ENCODE measurements at regions not wholly inside any gene's neighbourhood (a gene's known extent, or its start where the extent isn't known, plus 50 kb on each side); places are given as distances from the start of the nearest gene placed in this dataset.

DNA sequence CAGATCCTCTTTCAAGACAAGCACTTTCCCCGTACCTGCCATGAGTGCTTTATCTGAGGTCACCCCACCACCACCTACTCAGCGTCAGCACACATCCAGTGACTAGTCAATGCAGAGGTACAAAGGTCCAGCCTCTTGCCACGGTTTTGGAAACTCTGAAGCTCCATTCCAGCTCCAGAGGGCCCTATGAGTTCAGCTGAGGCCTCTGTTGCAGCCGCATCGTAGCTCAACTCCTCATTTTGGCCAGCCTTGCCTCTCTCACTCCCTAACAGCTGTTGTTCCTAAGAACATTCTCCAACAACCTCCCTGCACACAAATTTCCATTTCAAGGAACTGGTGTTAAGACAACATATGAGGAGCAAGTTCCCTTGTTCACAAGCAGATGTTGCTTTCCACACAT is 405.1 kb upstream of the PROK2 start:
- H3K27ac ChIP-seq (replicated peaks in 1 of 4), result no peak overlapping the region
- intact Hi-C loops (cut with DNase I), result no loop called here
- TF ChIP-seq POLR2A (IDR thresholded peaks at IDR 0.05; ENCODE audit: low read depth), result no peak
- no peak for TF ChIP-seq EP300 (IDR thresholded peaks at IDR 0.05)
- no peak for TF ChIP-seq POLR2AphosphoS5 (IDR thresholded peaks at IDR 0.05)
- TF ChIP-seq, protein P1, sequence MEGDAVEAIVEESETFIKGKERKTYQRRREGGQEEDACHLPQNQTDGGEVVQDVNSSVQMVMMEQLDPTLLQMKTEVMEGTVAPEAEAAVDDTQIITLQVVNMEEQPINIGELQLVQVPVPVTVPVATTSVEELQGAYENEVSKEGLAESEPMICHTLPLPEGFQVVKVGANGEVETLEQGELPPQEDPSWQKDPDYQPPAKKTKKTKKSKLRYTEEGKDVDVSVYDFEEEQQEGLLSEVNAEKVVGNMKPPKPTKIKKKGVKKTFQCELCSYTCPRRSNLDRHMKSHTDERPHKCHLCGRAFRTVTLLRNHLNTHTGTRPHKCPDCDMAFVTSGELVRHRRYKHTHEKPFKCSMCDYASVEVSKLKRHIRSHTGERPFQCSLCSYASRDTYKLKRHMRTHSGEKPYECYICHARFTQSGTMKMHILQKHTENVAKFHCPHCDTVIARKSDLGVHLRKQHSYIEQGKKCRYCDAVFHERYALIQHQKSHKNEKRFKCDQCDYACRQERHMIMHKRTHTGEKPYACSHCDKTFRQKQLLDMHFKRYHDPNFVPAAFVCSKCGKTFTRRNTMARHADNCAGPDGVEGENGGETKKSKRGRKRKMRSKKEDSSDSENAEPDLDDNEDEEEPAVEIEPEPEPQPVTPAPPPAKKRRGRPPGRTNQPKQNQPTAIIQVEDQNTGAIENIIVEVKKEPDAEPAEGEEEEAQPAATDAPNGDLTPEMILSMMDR (IDR thresholded peaks at IDR 0.05), result no peak
- H3K27me3 ChIP-seq, result no peaks in the 10 kb centered on the region
- no peaks in the 10 kb centered on the region for H3K9me3 ChIP-seq
- no peak overlapping the region for H3K4me3 ChIP-seq
- no peaks in the 10 kb centered on the region for H3K36me3 ChIP-seq
- WGBS, result 100% methylated on average over 5 of the region's 5 CpGs
- no peak for DNase-seq (ENCODE audit: extremely low spot score)
- peaks cover 0 to 7% (median 2%) of the 10 kb centered on the region in 4 donors for H3K4me1 ChIP-seq

DNA sequence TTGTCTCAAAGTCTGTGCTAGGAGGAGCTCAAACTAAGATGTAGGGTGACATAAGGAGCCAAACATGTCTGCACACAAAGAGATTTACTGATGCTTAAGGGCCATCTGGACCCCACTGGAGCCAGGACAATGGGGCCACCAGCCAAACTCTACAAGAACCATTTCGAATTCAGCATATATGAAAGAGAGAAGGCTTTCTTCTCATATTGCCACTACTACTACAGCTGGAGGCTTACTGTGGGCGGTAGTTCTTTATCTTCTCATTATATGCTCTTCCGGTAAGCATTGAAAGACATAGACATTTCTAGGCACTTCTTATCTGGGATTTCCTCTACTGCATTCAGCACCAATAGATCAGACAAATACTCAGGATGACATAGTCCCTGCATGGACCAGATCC is 404.4 kb upstream of the PROK2 start:
- TF ChIP-seq POLR2A (IDR thresholded peaks at IDR 0.05; ENCODE audit: low read depth) (no peak), EP300 (IDR thresholded peaks at IDR 0.05) (no peak), POLR2AphosphoS5 (IDR thresholded peaks at IDR 0.05) (no peak)
- TF ChIP-seq, protein P1 (IDR thresholded peaks at IDR 0.05), result no peak
- DNase-seq (ENCODE audit: extremely low spot score), result no peak
- H3K27me3 ChIP-seq, result no peaks in the 10 kb centered on the region
- no peak overlapping the region for H3K27ac ChIP-seq (replicated peaks in 1 of 4)
- intact Hi-C loops (cut with DNase I), result no loop called here
- H3K4me1 ChIP-seq, result peaks cover 0 to 7% (median 2%) of the 10 kb centered on the region in 4 donors
- no peaks in the 10 kb centered on the region for H3K36me3 ChIP-seq
- 96% methylated on average over 3 of the region's 3 CpGs for WGBS
- H3K9me3 ChIP-seq, result no peaks in the 10 kb centered on the region
- no peak overlapping the region for H3K4me3 ChIP-seq

DNA sequence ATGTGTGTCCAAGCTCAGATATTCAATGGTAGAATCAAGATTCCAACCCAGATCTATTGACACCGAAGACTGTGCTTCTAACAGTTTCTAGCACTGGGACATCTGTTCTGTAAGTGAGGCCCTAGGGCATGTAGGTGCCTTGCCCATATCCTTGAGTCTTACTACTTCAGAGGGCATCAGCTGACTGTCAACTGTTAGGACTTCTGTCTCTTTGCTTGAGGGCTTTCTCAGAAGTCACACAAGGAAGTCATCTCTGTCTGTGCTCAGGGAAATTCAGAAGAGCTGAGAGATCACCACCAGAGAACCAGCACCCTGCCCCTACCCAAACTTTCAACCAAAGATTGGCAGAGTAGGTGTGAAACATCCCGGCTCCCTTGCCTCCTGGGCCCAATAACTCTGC is 403.6 kb upstream of the PROK2 start:
- Histone ChIP-seq H3K27ac (replicated peaks in 1 of 4) (no peak overlapping the region), H3K4me3 (no peak overlapping the region), H3K36me3 (no peaks in the 10 kb centered on the region), H3K4me1 (peaks cover 0 to 7% (median 2%) of the 10 kb centered on the region in 4 donors), H3K27me3 (no peaks in the 10 kb centered on the region), H3K9me3 (no peaks in the 10 kb centered on the region)
- TF ChIP-seq EP300 (IDR thresholded peaks at IDR 0.05) (no peak), POLR2AphosphoS5 (IDR thresholded peaks at IDR 0.05) (no peak), POLR2A (IDR thresholded peaks at IDR 0.05; ENCODE audit: low read depth) (no peak)
- TF ChIP-seq, protein P1 (IDR thresholded peaks at IDR 0.05), result no peak
- no peak for DNase-seq (ENCODE audit: extremely low spot score)
- intact Hi-C loops (cut with DNase I), result no loop called here
- 89% methylated on average over 2 of the region's 2 CpGs for WGBS

DNA sequence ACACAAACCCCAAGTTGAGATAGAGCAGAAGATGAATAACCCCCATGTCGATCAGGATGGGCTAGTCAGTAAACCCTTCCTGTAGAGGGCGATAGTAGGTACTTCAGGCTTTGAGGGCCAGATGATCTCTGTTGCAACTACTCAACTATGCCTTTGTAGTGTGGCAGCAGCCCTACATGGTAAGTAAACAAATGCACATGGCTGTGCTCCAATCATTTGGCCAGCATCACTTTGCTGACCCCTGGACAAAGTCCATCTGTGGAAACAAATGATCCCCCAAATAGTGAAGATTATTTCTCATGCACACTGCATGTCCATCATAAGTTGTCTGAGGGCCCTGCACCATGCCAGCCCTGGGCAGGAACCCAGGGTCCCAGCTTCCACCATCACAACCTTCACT is 402.2 kb upstream of the PROK2 start:
- H3K9me3 ChIP-seq, result no peaks in the 10 kb centered on the region
- no peaks in the 10 kb centered on the region for H3K27me3 ChIP-seq
- no peak overlapping the region for H3K4me3 ChIP-seq
- peaks cover 0 to 7% (median 2%) of the 10 kb centered on the region in 4 donors for H3K4me1 ChIP-seq
- no peak for DNase-seq (ENCODE audit: extremely low spot score)
- intact Hi-C loops (cut with DNase I), result no loop called here
- H3K27ac ChIP-seq (replicated peaks in 1 of 4), result no peak overlapping the region
- WGBS, result 82% methylated on average over 2 of the region's 2 CpGs
- no peak for TF ChIP-seq POLR2A (IDR thresholded peaks at IDR 0.05; ENCODE audit: low read depth)
- TF ChIP-seq, protein P1 (IDR thresholded peaks at IDR 0.05), result no peak
- no peak for TF ChIP-seq EP300 (IDR thresholded peaks at IDR 0.05)
- no peak for TF ChIP-seq POLR2AphosphoS5 (IDR thresholded peaks at IDR 0.05)
- H3K36me3 ChIP-seq, result no peaks in the 10 kb centered on the region

DNA sequence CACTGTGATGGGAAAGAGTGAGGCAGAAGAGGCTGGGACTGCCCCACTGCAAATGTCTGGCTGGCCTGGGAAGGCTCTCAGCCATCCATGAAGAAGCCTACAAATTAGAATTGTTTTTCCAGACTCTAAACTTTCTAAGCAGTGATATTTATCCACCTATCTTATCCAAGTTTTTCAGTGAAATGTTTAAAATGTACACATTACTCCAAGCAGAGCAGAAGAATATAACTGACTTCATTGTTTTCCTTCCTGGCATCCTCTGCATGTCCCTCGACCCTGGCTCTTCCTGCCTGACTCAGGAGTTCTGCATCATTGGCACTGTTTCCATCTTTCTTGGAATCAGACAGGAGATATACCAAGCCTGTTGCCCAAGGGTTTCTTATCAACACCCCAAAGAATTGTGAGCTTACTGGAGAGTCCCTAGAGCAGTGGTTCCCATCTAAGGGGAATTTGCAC is 401.5 kb upstream of the PROK2 start:
- Histone ChIP-seq H3K27me3 (no peaks in the 10 kb centered on the region), H3K36me3 (no peaks in the 10 kb centered on the region), H3K27ac (replicated peaks in 1 of 4) (no peak overlapping the region), H3K9me3 (no peaks in the 10 kb centered on the region), H3K4me3 (no peak overlapping the region), H3K4me1 (peaks cover 0 to 7% (median 2%) of the 10 kb centered on the region in 4 donors)
- no peak for DNase-seq (ENCODE audit: extremely low spot score)
- intact Hi-C loops (cut with DNase I), result no loop called here
- TF ChIP-seq, protein P1 (IDR thresholded peaks at IDR 0.05), result no peak
- TF ChIP-seq EP300 (IDR thresholded peaks at IDR 0.05) (no peak), POLR2AphosphoS5 (IDR thresholded peaks at IDR 0.05) (no peak), POLR2A (IDR thresholded peaks at IDR 0.05; ENCODE audit: low read depth) (no peak)
- WGBS, result 6% methylated on average over 1 of the region's 1 CpG

Measured in esophagus muscularis mucosa (tissue), 4 donors.